ENCODE measurements at regions not wholly inside any gene's neighbourhood (a gene's known extent, or its start where the extent isn't known, plus 50 kb on each side); places are given as distances from the start of the nearest gene placed in this dataset.

DNA sequence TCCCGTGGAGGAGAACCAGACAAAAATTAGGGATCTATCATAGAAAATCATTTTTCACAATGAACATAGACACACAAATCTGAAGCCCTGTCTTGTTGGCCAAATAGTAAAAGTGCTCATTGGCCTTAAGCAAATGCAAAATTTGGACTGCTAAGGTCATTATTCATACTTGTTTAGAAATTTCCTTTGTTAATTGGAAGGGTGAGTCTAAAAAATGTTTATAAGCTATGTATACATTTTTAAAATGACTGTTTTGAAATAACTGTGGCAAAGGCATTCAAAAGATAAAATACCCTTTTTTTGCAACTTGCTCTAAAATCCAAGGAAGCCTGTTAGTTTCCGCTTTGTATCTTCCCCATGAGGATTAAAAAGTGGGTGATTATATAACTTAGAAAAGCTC is 195.0 kb downstream of the ZNF330 start:
- Mint-ChIP-seq H3K9me3 (ENCODE audit: insufficient read depth) (no peaks in the 10 kb centered on the region), H3K4me3 (no peak overlapping the region), H3K4me1 (ENCODE audit: low read depth) (no peaks in the 10 kb centered on the region), H3K36me3 (ENCODE audit: low read depth) (no peaks in the 10 kb centered on the region), H3K27ac (no peak overlapping the region), H3K27me3 (ENCODE audit: low read depth) (no peaks in the 10 kb centered on the region)
- ATAC-seq = no peak
- no peak for DNase-seq
- POLR2A ChIA-PET = no interaction called here
- CTCF ChIA-PET = no interaction called here

DNA sequence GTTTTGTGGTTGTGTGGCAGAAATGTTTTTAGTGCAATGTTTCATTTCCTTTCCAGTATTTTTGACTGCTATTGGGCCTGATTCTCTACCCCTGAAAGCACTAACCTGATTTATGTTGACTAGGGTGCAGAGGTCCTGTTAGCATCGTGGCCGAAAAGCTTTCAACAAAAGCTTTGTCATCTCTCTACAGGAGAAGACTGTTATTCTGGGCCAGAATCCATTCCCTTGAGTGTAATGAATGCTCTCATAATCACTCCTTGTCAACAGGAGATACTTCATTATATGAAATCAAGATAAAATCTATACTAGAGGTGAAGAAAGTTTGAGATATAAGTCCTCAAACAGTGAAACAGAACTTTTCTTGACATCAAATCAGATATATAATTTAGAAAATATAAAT is 195.5 kb downstream of the ZNF330 start:
- H3K4me1 Mint-ChIP-seq (ENCODE audit: low read depth) = no peaks in the 10 kb centered on the region
- H3K4me3 Mint-ChIP-seq = no peak overlapping the region
- POLR2A ChIA-PET = no interaction called here
- H3K36me3 Mint-ChIP-seq (ENCODE audit: low read depth) = no peaks in the 10 kb centered on the region
- no peak for ATAC-seq
- H3K9me3 Mint-ChIP-seq (ENCODE audit: insufficient read depth) = no peaks in the 10 kb centered on the region
- CTCF ChIA-PET = no interaction called here
- no peak for DNase-seq
- no peak overlapping the region for H3K27ac Mint-ChIP-seq
- H3K27me3 Mint-ChIP-seq (ENCODE audit: low read depth) = peaks cover 3% of the 10 kb centered on the region

DNA sequence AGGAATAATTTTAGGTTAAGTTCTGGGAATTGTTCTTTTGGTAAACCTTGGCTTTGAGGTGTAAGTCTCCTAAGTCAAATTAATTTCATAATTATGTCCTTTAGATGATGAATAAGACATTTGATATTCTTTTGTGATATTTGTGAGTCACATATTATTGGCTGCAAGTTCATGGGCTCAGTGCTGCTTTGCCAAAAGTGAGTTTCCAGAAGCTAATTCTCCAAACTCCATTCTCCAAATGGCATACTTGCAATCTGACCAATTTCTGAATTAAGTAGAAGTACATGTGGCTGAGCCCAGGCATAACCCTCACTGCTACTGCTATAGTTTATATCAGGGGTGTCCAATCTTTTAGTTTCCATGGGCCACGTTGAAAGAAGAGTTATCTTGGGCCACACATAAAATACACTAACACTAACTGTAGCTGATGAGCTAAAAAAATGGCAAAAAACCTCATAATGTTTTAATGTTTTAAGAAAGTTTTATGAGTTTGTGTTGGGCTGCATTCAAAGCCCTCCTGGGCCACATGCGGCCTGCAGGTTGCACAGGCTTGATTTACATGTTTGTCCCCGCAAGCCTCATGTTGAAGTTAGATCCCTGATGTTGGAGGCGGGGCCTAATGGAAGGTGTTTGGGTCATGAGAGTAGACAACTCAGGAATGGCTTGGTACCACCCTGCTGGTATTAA is 196.1 kb downstream of the ZNF330 start:
- H3K27me3 Mint-ChIP-seq (ENCODE audit: low read depth) = peaks cover 3% of the 10 kb centered on the region
- CTCF ChIA-PET = no interaction called here
- DNase-seq (no peak), ATAC-seq (no peak)
- no peak overlapping the region for H3K27ac Mint-ChIP-seq
- H3K4me3 Mint-ChIP-seq = no peak overlapping the region
- POLR2A ChIA-PET = no interaction called here
- no peaks in the 10 kb centered on the region for H3K9me3 Mint-ChIP-seq (ENCODE audit: insufficient read depth)
- no peaks in the 10 kb centered on the region for H3K4me1 Mint-ChIP-seq (ENCODE audit: low read depth)
- H3K36me3 Mint-ChIP-seq (ENCODE audit: low read depth) = no peaks in the 10 kb centered on the region

DNA sequence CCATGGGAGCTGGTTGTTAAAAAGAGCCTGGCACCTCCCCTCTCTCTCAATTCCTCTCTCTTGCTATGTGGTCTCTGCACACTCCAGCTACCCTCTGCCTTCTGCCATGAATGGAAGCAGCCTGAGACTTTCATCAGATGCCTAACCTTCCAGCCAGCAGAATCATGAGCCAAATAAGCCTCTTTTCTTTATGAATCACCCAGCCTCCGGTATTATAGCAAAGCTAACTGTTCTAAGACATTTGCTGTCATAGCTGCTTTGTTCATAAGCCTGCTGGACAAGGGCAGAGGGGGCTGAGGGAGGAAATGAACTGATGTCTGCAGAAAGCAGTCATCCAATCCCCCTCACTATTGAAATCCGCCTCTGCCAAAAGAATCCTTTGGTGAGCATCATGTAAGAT is 196.7 kb downstream of the ZNF330 start:
- Mint-ChIP-seq H3K9me3 (ENCODE audit: insufficient read depth) (no peaks in the 10 kb centered on the region), H3K4me1 (ENCODE audit: low read depth) (no peaks in the 10 kb centered on the region), H3K27ac (no peak overlapping the region), H3K27me3 (ENCODE audit: low read depth) (peaks cover 3% of the 10 kb centered on the region), H3K36me3 (ENCODE audit: low read depth) (no peaks in the 10 kb centered on the region), H3K4me3 (no peak overlapping the region)
- POLR2A ChIA-PET = no interaction called here
- DNase-seq (no peak), ATAC-seq (no peak)
- CTCF ChIA-PET = no interaction called here

DNA sequence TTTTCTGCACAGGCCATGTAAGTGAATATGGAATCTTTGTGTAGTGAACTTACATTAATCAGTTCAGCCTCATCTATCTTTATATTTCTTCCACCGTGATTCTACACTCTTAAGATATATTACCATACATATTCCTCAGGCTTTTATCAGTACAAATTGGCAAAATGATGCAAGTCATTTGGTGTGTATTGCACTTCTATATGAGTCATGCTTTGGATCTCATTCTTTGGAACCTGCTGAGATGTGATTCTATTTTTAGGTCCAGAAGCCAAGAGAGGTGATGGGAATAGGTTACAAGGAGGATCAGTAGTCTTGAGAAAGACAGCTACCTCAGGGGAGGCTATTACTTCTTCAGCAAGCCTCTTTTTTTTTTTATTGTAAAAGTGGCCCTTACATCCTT is 204.4 kb downstream of the ZNF330 start:
- ChIA-PET CTCF (no interaction called here), POLR2A (no interaction called here)
- Mint-ChIP-seq H3K4me1 (ENCODE audit: low read depth) (no peaks in the 10 kb centered on the region), H3K27ac (no peak overlapping the region), H3K4me3 (no peak overlapping the region), H3K27me3 (ENCODE audit: low read depth) (peaks cover 3% of the 10 kb centered on the region), H3K9me3 (ENCODE audit: insufficient read depth) (no peaks in the 10 kb centered on the region), H3K36me3 (ENCODE audit: low read depth) (no peaks in the 10 kb centered on the region)
- ATAC-seq (no peak), DNase-seq (no peak)

DNA sequence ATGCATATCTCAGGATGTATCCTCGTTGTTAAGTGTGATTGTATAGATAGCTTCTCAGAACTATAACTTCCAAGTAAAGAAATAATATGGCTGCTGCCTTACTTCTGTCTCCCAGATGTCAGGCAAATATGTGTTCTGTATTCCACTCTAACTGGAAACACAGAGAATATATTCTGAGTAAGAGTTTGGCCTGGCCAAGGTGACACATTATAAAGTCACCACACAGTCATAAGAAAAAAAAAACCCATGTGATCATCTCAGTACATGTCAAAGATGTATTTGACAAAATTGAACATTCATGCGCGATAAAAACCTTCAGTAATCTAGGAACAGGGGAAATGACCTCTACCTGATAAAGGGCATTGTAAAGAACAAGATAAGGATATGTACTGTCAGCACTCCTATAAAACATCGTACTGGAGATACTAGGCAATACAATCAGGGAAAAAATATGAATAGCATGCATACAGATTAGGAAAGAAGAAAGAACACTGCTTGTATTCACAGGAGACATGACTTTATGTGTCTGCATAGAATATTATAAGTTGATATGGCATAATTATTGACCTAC is 207.1 kb downstream of the ZNF330 start:
- no peak overlapping the region for H3K4me3 Mint-ChIP-seq
- POLR2A ChIA-PET = no interaction called here
- CTCF ChIA-PET = no interaction called here
- H3K27me3 Mint-ChIP-seq (ENCODE audit: low read depth) = no peaks in the 10 kb centered on the region
- no peak for ATAC-seq
- no peak for DNase-seq
- no peaks in the 10 kb centered on the region for H3K36me3 Mint-ChIP-seq (ENCODE audit: low read depth)
- H3K4me1 Mint-ChIP-seq (ENCODE audit: low read depth) = no peaks in the 10 kb centered on the region
- H3K9me3 Mint-ChIP-seq (ENCODE audit: insufficient read depth) = no peaks in the 10 kb centered on the region
- H3K27ac Mint-ChIP-seq = no peak overlapping the region

DNA sequence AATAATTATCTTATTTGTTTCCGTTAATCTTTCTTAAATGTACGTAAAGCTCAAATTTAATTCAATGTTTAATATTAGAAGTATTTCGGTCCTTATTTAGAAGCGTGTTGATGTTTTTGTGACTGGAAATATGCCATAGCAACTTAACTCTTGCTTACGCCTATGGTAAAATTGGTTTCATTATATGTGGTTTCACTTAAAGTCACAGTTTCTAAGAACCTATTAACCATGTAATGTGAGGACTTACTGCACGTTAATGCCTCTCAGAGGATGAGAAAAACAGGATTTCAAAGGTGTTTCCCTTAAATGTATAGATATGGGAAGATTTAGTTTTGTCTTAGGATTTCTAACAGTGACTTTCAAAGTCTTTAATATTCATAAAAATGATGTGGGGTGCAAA is 206.4 kb upstream of the IL15 start:
- CTCF ChIA-PET = interaction anchor here (0.6 kb wide), 1 partner anchor 702 kb away, joined by 3 read pairs; no protein-coding TSS in a partner anchor
- Mint-ChIP-seq H3K9me3 (ENCODE audit: insufficient read depth) (no peaks in the 10 kb centered on the region), H3K27ac (no peak overlapping the region), H3K27me3 (ENCODE audit: low read depth) (no peaks in the 10 kb centered on the region), H3K36me3 (ENCODE audit: low read depth) (no peaks in the 10 kb centered on the region), H3K4me1 (ENCODE audit: low read depth) (no peaks in the 10 kb centered on the region), H3K4me3 (no peak overlapping the region)
- DNase-seq (no peak), ATAC-seq (no peak)
- POLR2A ChIA-PET = no interaction called here

DNA sequence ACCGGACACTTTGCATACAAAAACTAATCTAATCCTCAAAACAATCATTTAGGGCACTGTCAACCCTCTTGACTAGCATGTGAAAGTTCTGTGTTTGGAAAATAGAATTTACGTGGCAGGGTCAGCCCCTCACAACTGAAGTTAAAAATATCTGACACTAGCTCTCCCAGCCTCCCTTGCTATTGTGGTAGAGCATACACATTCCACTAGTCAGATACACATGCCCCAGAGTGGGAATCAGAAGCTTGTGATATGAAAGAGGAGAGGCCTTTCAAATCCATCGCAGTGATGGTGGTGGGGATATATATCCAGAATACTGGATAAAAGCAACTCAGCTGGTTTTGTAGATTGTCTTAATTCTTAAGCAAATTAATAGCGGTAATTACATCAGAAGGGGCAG is 205.7 kb upstream of the IL15 start:
- ChIA-PET POLR2A (no interaction called here), CTCF (no interaction called here)
- Mint-ChIP-seq H3K4me3 (no peak overlapping the region), H3K9me3 (ENCODE audit: insufficient read depth) (no peaks in the 10 kb centered on the region), H3K4me1 (ENCODE audit: low read depth) (no peaks in the 10 kb centered on the region), H3K36me3 (ENCODE audit: low read depth) (no peaks in the 10 kb centered on the region), H3K27me3 (ENCODE audit: low read depth) (no peaks in the 10 kb centered on the region), H3K27ac (no peak overlapping the region)
- ATAC-seq = no peak
- DNase-seq = no peak

DNA sequence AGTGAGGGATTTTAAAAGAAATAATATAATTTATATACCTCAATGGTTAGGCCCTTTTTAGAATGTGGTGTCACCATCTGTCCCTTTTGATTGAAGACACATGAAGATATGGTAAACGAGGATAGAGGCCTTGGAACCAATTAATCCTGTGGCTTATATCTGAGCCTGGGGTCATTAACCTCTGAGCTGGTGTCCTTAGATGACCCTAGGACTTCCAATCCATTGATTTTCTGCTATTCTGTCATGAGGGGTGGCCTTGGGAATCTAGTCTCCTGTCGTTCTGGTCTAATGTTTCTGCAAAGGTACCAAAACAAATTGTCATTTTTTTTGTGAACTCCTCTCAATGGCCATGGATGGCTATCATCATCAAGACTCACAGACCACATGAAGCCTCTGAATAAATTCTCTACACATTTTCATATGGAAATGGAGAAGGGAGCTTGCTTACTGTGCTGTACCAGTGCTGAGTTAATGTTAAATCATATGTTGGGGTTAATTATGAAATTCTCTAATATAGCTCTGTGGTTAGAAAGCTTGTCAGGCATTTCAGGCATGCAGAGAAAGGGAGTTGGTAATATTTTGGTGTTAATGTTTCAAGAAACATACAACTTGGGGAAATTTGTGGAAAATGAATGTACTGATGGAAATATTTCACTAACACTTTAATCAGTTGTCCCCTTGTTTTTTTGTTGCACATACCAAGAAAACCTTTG is 204.2 kb upstream of the IL15 start:
- H3K9me3 Mint-ChIP-seq (ENCODE audit: insufficient read depth) = no peaks in the 10 kb centered on the region
- no peaks in the 10 kb centered on the region for H3K4me1 Mint-ChIP-seq (ENCODE audit: low read depth)
- H3K27me3 Mint-ChIP-seq (ENCODE audit: low read depth) = no peaks in the 10 kb centered on the region
- no peak overlapping the region for H3K4me3 Mint-ChIP-seq
- no peak overlapping the region for H3K27ac Mint-ChIP-seq
- ATAC-seq = no peak
- ChIA-PET POLR2A (no interaction called here), CTCF (no interaction called here)
- no peak for DNase-seq
- H3K36me3 Mint-ChIP-seq (ENCODE audit: low read depth) = no peaks in the 10 kb centered on the region

DNA sequence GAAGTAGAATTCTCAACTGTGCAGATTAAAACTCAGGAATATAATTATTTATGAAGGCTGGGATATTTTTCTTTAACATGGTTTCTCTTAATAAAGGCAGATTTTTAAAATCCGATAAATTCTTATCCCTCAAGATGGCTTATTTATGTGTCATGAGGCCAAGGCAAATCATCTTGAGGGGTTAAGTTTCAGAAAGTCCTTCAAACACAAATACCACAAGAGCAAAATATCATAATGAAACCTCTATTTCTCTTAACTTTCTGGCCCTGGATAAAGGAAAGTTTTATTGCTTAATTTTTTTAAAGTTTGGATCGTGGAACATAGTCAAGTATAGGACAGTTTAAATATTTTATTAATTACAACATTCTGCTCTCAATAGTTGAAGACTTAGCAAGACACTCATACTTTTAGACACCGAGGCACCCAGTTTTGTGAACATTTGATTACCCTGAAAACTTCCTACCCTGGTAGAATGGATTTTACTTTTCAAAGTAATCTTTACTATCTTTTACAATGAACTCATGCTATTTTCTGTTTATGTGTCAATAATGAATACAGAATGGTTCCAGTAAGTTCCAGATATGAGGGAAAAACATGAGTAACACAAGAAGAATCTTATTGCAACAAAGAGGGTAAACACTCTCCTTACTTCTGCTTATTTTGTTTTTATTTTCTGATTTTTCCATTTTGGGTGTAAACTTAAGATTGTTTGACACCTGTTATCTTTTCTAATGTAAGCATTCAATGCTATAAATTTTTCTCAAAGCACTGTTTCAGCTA is 200.7 kb upstream of the IL15 start:
- no peaks in the 10 kb centered on the region for H3K4me1 Mint-ChIP-seq (ENCODE audit: low read depth)
- no peak overlapping the region for H3K27ac Mint-ChIP-seq
- DNase-seq (no peak), ATAC-seq (no peak)
- H3K27me3 Mint-ChIP-seq (ENCODE audit: low read depth) = no peaks in the 10 kb centered on the region
- no peaks in the 10 kb centered on the region for H3K36me3 Mint-ChIP-seq (ENCODE audit: low read depth)
- no peaks in the 10 kb centered on the region for H3K9me3 Mint-ChIP-seq (ENCODE audit: insufficient read depth)
- ChIA-PET CTCF (no interaction called here), POLR2A (no interaction called here)
- no peak overlapping the region for H3K4me3 Mint-ChIP-seq

DNA sequence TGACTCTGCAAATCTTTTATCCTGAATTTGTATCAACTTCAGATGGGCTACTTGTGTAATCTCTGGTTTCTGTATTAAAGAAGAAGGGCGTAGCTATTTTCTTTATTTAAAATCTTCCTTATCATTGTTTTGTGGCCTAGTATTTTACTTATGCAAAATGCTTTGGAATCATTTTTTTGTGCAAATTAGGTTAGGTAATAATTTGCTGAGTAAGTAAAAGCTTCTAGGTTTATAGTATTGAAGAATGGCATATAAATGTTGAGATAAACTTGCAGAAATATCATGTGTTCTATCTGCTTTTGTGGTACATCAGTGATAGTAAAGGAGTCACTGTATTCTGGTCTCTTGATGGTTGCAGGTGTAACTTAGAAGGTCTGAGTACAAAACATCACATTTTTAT is 197.2 kb upstream of the IL15 start:
- POLR2A ChIA-PET = no interaction called here
- Mint-ChIP-seq H3K4me3 (no peak overlapping the region), H3K4me1 (ENCODE audit: low read depth) (no peaks in the 10 kb centered on the region), H3K27me3 (ENCODE audit: low read depth) (no peaks in the 10 kb centered on the region), H3K27ac (no peak overlapping the region), H3K36me3 (ENCODE audit: low read depth) (no peaks in the 10 kb centered on the region), H3K9me3 (ENCODE audit: insufficient read depth) (no peaks in the 10 kb centered on the region)
- CTCF ChIA-PET = no interaction called here
- DNase-seq (no peak), ATAC-seq (no peak)

DNA sequence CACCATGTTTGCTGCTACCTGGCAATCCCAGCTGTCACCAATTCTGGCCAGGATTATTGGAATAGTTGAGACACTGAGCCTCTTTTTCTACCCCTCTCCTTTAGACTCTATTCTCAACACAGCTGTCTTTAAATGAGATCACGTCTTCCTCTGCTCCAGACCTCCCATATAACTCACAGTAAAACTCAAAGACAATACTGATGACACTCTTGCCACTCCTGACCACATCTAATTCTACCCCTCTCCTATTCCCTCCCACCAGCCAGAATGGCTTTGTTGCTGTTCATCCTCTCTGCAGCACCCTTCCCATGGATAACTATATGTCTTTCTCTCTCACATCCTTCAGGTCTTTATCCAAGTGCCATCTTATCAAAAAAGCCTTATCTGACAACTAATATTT is 188.6 kb upstream of the IL15 start:
- no peak overlapping the region for H3K4me3 Mint-ChIP-seq
- no peaks in the 10 kb centered on the region for H3K27me3 Mint-ChIP-seq (ENCODE audit: low read depth)
- no peaks in the 10 kb centered on the region for H3K4me1 Mint-ChIP-seq (ENCODE audit: low read depth)
- no peaks in the 10 kb centered on the region for H3K36me3 Mint-ChIP-seq (ENCODE audit: low read depth)
- POLR2A ChIA-PET = no interaction called here
- no peak overlapping the region for H3K27ac Mint-ChIP-seq
- CTCF ChIA-PET = no interaction called here
- no peaks in the 10 kb centered on the region for H3K9me3 Mint-ChIP-seq (ENCODE audit: insufficient read depth)
- no peak for DNase-seq
- ATAC-seq = no peak

All from activated CD8-positive, alpha-beta T cell treated with anti-CD3 and anti-CD28 coated beads, Interleukin-2, amount 10 ng/mL, durations not matched to agents 7 days and 5 days (primary cell).